Mucosa of gallbladder (tissue), 1 donor: ENCODE measurements at regions not wholly inside any gene's neighbourhood (a gene's known extent, or its start where the extent isn't known, plus 50 kb on each side); places are given as distances from the start of the nearest gene placed in this dataset.
"Not testable (repeated sequence)": the region's sequence is repeated elsewhere in the genome, so short reads cannot be mapped to it uniquely, and the experiment has no call there.

Experiments
- DNase-seq: peaks from one replicate; pipeline ENCODE4 v3.0.0-alpha.2; 2020; ENCODE audit warnings: low spot score
- donor health status: DM: no; HTN: no; CAD: no.

DNA sequence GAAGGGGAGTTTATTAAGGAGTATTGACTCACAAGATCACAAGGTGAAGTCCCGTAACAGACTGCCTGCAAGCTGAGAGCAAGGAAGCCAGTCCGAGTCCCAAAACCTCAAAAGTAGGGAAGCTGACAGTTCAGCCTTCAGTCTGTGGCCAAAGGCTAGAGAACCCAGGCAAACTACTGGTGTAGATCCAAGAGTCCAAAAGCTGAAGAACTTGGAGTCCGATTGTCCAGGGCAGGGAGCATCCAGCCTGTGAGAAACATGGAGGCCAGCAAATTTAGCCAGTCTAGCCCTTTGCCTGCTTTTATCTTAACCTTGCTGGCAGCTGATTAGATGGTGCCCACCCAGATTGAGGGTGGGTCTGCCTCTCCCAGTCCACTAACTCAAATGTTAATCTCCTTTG is 621.9 kb upstream of the ITGA1 start:
- not testable (repeated sequence) for DNase-seq

DNA sequence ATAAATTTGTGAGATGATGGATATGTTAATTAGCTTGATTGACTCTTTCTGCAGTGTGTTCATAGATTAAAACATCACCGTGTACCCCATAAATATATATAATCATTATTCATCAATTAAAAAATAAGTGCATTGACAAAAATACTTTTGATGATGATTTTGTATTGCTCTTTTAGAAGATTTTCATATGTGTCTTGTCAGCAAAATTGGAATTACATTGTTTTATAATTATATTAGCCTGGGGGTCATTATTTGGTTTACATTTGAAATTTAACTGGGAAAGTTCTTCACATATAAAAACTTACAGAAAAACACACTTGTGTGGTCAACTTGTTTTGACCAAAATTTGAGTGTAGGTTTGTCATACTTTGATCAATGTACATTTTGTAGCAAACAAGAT is 614.6 kb upstream of the ITGA1 start:
- no peak for DNase-seq

DNA sequence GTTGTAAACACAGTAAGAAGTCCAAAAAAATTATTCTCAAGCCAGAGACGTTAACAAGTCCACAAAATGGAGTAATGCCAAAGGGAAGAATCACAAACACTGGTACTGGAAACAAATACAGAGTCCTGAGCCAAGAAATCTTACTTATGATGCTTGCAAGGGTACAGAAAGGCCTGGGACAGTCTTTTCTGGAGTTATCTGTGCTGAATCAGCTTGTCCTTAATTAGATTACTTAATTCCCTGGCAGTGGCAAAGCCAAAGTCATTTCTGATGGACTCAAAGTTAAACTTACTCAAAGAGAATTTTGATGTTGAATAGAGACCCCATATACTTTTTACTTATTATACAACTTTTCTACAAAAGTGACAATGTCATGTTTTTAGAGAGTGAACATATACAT is 610.5 kb upstream of the ITGA1 start:
- DNase-seq, result no peak

DNA sequence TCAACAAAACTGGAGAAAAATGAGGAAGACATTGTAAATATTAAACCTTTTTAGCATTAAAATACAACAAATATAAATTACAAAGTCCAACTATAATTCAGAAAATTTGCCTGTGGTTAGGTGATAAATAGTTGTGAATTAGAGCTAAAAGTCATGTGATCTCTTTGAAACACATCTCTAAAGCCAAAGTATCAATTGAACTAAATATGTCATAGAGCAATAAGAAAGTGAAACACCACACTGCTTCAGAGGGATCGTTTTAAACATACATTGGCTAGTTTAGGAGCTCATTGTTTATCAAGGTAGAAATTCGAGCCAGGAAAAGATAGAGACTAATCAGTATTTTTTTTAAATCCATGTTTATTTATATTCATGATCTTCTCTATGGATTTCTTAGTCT is 606.3 kb upstream of the ITGA1 start:
- no peak for DNase-seq

DNA sequence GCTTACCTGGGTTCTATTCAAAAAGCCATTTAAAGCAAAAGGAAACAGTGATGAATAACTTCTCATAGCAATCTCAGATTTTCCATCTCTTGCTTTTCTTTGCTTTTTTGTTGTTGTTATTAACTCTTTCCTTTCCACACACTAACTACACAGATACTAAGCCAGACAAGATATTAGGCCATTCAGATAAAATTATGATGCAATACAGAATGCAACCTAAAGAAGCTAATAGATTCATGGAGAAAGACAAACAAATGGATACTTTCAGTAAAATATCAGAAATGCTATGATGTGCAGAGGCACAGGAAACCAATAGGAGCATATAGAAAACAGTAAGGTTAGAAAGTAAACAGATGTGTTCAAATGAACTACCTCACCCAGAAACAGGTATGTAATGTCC is 597.0 kb upstream of the ITGA1 start:
- DNase-seq, result no peak

DNA sequence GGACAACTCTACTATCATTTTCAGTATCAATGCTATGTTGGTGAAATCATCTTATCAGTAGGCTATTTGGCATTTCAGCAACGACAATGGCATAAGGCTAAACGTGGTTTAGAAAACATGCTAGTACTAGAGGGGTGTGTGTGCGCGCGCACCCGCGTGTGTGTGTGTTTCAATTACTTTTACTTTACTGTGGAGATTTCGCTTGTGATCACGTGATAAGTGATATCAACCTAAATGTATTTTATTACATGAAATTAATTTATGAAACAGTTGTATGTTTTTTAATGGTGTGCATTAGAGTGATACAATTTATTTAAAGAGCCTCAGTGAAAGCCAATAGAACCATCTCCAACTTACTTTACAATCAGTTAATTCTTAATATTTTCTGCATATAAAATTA is 587.9 kb upstream of the ITGA1 start:
- no peak for DNase-seq

DNA sequence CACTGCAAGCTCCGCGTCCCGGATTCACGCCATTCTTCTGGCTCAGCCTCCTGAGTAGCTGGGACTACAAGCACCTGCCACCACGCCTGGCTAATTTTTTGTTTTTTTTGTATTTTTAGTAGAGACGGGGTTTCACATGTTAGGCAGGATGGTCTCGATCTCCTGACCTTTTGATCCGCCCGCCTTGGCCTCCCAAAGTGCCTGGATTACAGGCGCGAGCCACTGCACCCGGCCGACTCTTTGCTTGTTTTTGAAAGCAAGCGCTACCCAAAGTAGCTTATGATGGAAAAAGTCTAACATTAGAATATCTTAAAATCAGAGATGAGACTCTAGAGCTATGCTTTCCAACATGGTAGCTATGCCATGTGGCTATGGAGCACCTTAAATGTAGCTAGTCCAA is 585.5 kb upstream of the ITGA1 start:
- DNase-seq, result no peak

DNA sequence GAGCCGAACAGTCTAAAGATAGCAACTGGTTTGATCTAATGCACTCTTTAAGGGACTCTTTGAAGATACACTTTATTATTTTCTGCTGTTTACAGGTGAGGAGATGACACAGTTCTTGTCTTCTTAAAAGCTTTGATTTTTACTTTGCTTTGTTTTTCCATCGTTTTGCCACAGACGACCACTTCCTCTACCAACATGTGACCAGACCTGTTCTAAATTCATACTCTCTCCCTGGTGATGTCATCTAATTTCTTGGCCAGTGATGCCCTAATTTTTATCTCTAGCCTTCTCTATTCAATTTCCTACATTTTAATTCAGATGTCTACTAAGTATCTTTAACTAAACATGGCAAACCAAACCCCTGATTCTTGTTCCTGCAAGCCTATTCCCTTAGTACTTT is 583.4 kb upstream of the ITGA1 start:
- no peak for DNase-seq
